ENCODE measurements at regions not wholly inside any gene's neighbourhood (a gene's known extent, or its start where the extent isn't known, plus 50 kb on each side); places are given as distances from the start of the nearest gene placed in this dataset.

DNA sequence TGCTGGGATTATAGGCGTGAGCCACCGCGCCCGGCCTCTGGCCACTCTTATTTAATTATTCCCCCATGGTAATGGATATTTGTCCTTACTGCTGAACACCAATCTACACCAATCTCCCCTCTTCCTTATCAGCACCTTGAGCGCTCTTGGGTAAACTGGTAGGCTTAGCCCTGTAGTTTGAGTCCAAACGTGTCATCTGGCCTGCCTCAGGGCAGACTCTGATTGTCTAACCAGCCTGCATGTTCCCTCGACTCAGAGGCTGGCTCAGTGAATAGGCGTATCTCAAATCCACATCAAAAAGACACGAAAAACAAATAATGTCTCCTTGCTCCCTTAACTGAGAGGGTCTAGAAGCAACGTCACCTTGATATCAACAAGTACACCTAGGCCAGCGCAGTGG lies 260.9 kb downstream of the TFAP2C start:
- no peaks in the 10 kb centered on the region for H3K9me3 ChIP-seq
- no peak overlapping the region for H3K27ac ChIP-seq
- H3K27me3 ChIP-seq = no peaks in the 10 kb centered on the region
- H3K4me1 ChIP-seq (ENCODE audit: control insufficient read depth in 1 of 2, insufficient read depth in 1 of 2, low read depth in 1 of 2, low read length in 1 of 2) = no peaks in the 10 kb centered on the region
- H3K36me3 ChIP-seq = no peaks in the 10 kb centered on the region
- TF ChIP-seq, protein P1, sequence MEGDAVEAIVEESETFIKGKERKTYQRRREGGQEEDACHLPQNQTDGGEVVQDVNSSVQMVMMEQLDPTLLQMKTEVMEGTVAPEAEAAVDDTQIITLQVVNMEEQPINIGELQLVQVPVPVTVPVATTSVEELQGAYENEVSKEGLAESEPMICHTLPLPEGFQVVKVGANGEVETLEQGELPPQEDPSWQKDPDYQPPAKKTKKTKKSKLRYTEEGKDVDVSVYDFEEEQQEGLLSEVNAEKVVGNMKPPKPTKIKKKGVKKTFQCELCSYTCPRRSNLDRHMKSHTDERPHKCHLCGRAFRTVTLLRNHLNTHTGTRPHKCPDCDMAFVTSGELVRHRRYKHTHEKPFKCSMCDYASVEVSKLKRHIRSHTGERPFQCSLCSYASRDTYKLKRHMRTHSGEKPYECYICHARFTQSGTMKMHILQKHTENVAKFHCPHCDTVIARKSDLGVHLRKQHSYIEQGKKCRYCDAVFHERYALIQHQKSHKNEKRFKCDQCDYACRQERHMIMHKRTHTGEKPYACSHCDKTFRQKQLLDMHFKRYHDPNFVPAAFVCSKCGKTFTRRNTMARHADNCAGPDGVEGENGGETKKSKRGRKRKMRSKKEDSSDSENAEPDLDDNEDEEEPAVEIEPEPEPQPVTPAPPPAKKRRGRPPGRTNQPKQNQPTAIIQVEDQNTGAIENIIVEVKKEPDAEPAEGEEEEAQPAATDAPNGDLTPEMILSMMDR (IDR thresholded peaks at IDR 0.05) = no peak
- H3K4me3 ChIP-seq (ENCODE audit: low read depth in 1 of 2, low read length in 1 of 2) = no peak overlapping the region

DNA sequence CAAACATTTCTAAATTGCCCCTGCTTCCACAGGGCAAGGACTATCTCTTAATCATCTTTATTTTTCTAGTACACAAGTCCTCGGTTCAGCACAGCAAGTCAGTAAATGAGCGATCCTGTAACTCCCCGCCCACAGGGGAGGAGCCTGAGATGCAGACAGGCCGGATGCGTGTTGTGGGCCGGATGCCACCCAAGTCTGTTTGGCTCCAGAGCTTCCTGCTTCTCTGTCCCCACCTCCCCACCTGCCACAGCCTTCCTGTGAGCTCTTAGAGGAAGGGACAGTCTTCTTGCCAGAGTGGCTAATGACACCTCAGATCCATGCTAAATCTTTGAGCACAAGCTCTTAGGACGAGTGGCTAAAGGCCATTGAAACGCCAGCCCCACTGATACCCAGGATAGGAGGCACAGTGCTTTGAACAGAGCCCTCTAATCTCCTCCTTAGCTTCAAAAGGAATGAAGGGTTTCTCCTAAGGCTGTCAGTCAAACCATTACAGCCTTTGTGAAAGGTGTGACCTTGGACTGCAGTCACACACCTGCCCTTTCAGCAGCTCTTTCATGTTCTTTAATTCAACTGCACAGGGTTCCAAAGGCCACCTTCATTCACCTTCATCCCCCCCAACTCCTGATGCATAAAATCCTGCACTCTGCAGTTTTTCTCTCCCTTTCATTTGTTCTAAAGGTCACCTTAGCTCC lies 264.3 kb downstream of the TFAP2C start:
- Histone ChIP-seq H3K4me3 (ENCODE audit: low read depth in 1 of 2, low read length in 1 of 2) (no peak overlapping the region), H3K4me1 (ENCODE audit: control insufficient read depth in 1 of 2, insufficient read depth in 1 of 2, low read depth in 1 of 2, low read length in 1 of 2) (no peaks in the 10 kb centered on the region), H3K27me3 (peaks cover 5% of the 10 kb centered on the region), H3K36me3 (no peaks in the 10 kb centered on the region), H3K9me3 (no peaks in the 10 kb centered on the region), H3K27ac (no peak overlapping the region)
- TF ChIP-seq, protein P1 (IDR thresholded peaks at IDR 0.05) = no peak

DNA sequence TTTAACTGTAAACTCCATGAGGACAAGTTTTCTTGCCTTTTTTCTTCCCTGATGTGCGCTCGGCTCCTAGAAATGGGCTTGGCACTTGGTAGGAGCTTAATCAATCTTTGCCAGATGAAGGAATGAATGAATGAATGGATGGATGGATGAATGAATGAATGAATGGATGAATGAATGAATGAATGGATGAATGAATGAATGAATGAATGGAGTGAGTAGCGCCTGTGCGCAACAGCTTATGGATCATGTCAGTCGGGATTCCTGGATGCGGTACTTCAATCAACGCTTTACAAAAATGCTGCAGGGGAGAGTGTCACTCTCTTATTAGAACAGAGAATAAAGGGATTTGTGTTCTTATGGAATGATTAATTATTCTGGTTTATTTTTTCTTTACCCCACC lies 267.3 kb downstream of the TFAP2C start:
- Histone ChIP-seq H3K4me1 (ENCODE audit: control insufficient read depth in 1 of 2, insufficient read depth in 1 of 2, low read depth in 1 of 2, low read length in 1 of 2) (no peaks in the 10 kb centered on the region), H3K36me3 (no peaks in the 10 kb centered on the region), H3K9me3 (no peaks in the 10 kb centered on the region), H3K27ac (no peak overlapping the region), H3K4me3 (ENCODE audit: low read depth in 1 of 2, low read length in 1 of 2) (no peak overlapping the region), H3K27me3 (peaks cover 5% of the 10 kb centered on the region)
- TF ChIP-seq, protein P1 (IDR thresholded peaks at IDR 0.05) = no peak

DNA sequence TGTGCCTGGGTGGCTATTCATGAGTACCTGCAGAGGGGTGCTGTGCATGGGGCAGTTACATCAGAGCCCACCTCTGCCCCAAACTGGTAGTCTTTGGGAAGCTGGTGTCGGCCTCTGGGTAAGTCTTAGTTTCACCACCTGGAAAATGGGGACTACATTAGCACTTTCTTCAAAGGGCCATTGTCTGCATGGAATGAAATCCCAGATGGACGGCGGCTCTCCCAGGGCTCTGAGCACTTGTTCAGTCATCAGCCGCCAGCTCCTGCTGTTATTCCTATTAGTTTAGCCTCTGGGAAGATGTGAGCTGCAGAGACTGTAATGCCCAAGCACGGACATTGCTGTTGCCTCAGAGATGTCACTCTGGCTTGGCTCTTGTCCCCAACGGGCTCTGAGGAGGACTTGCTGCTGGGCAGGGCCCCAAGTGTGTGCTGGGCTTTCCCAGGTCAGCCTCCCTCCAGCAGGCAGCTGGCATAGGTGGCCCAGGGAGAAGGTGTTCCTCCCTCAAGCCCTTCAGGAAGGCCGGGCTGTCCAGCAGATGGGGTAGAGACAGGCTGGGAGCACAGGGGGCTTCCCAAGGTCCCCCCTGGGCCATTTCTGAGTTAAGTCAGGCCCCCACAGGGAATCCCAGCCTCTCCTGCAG lies 268.3 kb downstream of the TFAP2C start:
- H3K27me3 ChIP-seq = peaks cover 5% of the 10 kb centered on the region
- TF ChIP-seq, protein P1 (IDR thresholded peaks at IDR 0.05) = no peak
- H3K4me3 ChIP-seq (ENCODE audit: low read depth in 1 of 2, low read length in 1 of 2) = no peak overlapping the region
- no peaks in the 10 kb centered on the region for H3K4me1 ChIP-seq (ENCODE audit: control insufficient read depth in 1 of 2, insufficient read depth in 1 of 2, low read depth in 1 of 2, low read length in 1 of 2)
- H3K27ac ChIP-seq = no peak overlapping the region
- H3K36me3 ChIP-seq = no peaks in the 10 kb centered on the region
- no peaks in the 10 kb centered on the region for H3K9me3 ChIP-seq

DNA sequence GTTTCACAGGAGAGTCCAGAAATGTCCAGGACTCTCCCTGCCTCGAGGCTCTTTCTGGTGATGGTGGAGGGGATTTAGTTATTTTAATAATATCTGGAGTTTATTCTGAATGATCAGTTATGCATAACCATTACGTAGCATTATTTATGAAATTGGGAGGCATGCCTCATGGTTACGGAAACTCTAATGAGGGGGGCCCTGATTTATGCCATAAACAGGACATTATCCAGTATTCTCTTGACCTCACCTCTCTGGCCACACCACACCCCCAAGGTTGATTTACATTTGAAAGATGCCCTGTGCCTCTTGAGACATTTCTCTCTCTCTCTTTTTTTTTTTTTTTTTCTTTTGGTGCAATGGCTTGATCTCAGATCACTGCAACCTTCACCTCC lies 268.8 kb downstream of the TFAP2C start:
- TF ChIP-seq, protein P1 (IDR thresholded peaks at IDR 0.05) = no peak
- Histone ChIP-seq H3K4me3 (ENCODE audit: low read depth in 1 of 2, low read length in 1 of 2) (no peak overlapping the region), H3K4me1 (ENCODE audit: control insufficient read depth in 1 of 2, insufficient read depth in 1 of 2, low read depth in 1 of 2, low read length in 1 of 2) (no peaks in the 10 kb centered on the region), H3K27ac (no peak overlapping the region), H3K36me3 (no peaks in the 10 kb centered on the region), H3K27me3 (peaks cover 5% of the 10 kb centered on the region), H3K9me3 (no peaks in the 10 kb centered on the region)
